ENCODE measurements at regions not wholly inside any gene's neighbourhood (a gene's known extent, or its start where the extent isn't known, plus 50 kb on each side); places are given as distances from the start of the nearest gene placed in this dataset.

GRCh38 chr9:85377731-85378289, 363.9 kb downstream of the AGTPBP1 start:
- Histone ChIP-seq H3K4me1 (ENCODE audit: control insufficient read depth in 1 of 2, low read depth in 2 of 2) (no peaks in the 10 kb centered on the region), H3K27ac (no peak overlapping the region), H3K27me3 (replicated peaks; ENCODE audit: insufficient read depth) (no peaks in the 10 kb centered on the region), H3K36me3 (no peaks in the 10 kb centered on the region), H3K4me3 (no peak overlapping the region), H3K9me3 (no peaks in the 10 kb centered on the region)
- no peak for TF ChIP-seq CTCF (IDR thresholded peaks at IDR 0.05)
- ATAC-seq (ENCODE audit: insufficient number of reproducible peaks, low FRiP score, low read depth) (no peak), DNase-seq (ENCODE audit: low spot score) (no peak)

GRCh38 chr9:85368781-85369180, 373.0 kb downstream of the AGTPBP1 start:
- DNase-seq (ENCODE audit: low spot score), result no peak
- Histone ChIP-seq H3K27ac (no peak overlapping the region), H3K4me1 (ENCODE audit: control insufficient read depth in 1 of 2, low read depth in 2 of 2) (no peaks in the 10 kb centered on the region), H3K27me3 (replicated peaks; ENCODE audit: insufficient read depth) (no peaks in the 10 kb centered on the region), H3K4me3 (no peak overlapping the region), H3K9me3 (no peaks in the 10 kb centered on the region), H3K36me3 (no peaks in the 10 kb centered on the region)
- no peak for TF ChIP-seq CTCF (IDR thresholded peaks at IDR 0.05)
- no peak for ATAC-seq (ENCODE audit: insufficient number of reproducible peaks, low FRiP score, low read depth)

GRCh38 chr9:85359161-85359560, 382.6 kb downstream of the AGTPBP1 start:
- Histone ChIP-seq H3K36me3 (no peaks in the 10 kb centered on the region), H3K4me1 (ENCODE audit: control insufficient read depth in 1 of 2, low read depth in 2 of 2) (no peaks in the 10 kb centered on the region), H3K9me3 (no peaks in the 10 kb centered on the region), H3K27ac (no peak overlapping the region), H3K27me3 (replicated peaks; ENCODE audit: insufficient read depth) (no peaks in the 10 kb centered on the region), H3K4me3 (no peak overlapping the region)
- DNase-seq (ENCODE audit: low spot score) (no peak), ATAC-seq (ENCODE audit: insufficient number of reproducible peaks, low FRiP score, low read depth) (no peak)
- no peak for TF ChIP-seq CTCF (IDR thresholded peaks at IDR 0.05)

GRCh38 chr9:85349046-85349445, 392.7 kb downstream of the AGTPBP1 start:
- Histone ChIP-seq H3K27ac (no peak overlapping the region), H3K36me3 (no peaks in the 10 kb centered on the region), H3K9me3 (no peaks in the 10 kb centered on the region), H3K27me3 (replicated peaks; ENCODE audit: insufficient read depth) (no peaks in the 10 kb centered on the region), H3K4me1 (ENCODE audit: control insufficient read depth in 1 of 2, low read depth in 2 of 2) (no peaks in the 10 kb centered on the region), H3K4me3 (no peak overlapping the region)
- TF ChIP-seq CTCF (IDR thresholded peaks at IDR 0.05), result no peak
- ATAC-seq (ENCODE audit: insufficient number of reproducible peaks, low FRiP score, low read depth) (no peak), DNase-seq (ENCODE audit: low spot score) (no peak)

GRCh38 chr9:85347541-85347940, 394.2 kb downstream of the AGTPBP1 start:
- no peaks in the 10 kb centered on the region for H3K9me3 ChIP-seq

More at GRCh38 chr9:85347541-85347940, 394.2 kb downstream of the AGTPBP1 start:
- no peak overlapping the region for H3K4me3 ChIP-seq
- DNase-seq (ENCODE audit: low spot score) (no peak), ATAC-seq (ENCODE audit: insufficient number of reproducible peaks, low FRiP score, low read depth) (no peak)
- TF ChIP-seq CTCF (IDR thresholded peaks at IDR 0.05), result no peak
- H3K27me3 ChIP-seq (replicated peaks; ENCODE audit: insufficient read depth), result no peaks in the 10 kb centered on the region
- no peaks in the 10 kb centered on the region for H3K4me1 ChIP-seq (ENCODE audit: control insufficient read depth in 1 of 2, low read depth in 2 of 2)
- H3K36me3 ChIP-seq, result no peaks in the 10 kb centered on the region
- H3K27ac ChIP-seq, result no peak overlapping the region
